Brain pericyte (primary cell): ENCODE measurements at regions not wholly inside any gene's neighbourhood (a gene's known extent, or its start where the extent isn't known, plus 50 kb on each side); places are given as distances from the start of the nearest gene placed in this dataset.

Source experiments
- DNase-seq: peaks from one replicate; pipeline ENCODE4 v3.0.0-alpha.2; 2012; ENCODE audit warnings: low read depth, low spot score

- no peak for DNase-seq
These were observed 193.7 kb upstream of the DIO3 start for GRCh38 chr14:101367421-101368261.

- DNase-seq, result no peak
These were observed 192.7 kb upstream of the DIO3 start for GRCh38 chr14:101368629-101369028.

GRCh38 chr14:101369194-101369915 lies 191.9 kb upstream of the DIO3 start:
- DNase-seq, result no peak

- DNase-seq, result no peak
These were observed 191.2 kb upstream of the DIO3 start for GRCh38 chr14:101369916-101370592.

- no peak for DNase-seq
These were observed 190.4 kb upstream of the DIO3 start for GRCh38 chr14:101370593-101371569.

- no peak for DNase-seq
These were observed 189.2 kb upstream of the DIO3 start for GRCh38 chr14:101371799-101372793.

GRCh38 chr14:101372894-101373620 lies 188.2 kb upstream of the DIO3 start:
- DNase-seq, result no peak

- DNase-seq, result no peak
These were observed 187.5 kb upstream of the DIO3 start for GRCh38 chr14:101373690-101374295.

GRCh38 chr14:101374373-101375338 lies 186.6 kb upstream of the DIO3 start:
- DNase-seq, result no peak

- DNase-seq, result no peak
These were observed 184.2 kb upstream of the DIO3 start for GRCh38 chr14:101377069-101377468.

- no peak for DNase-seq
These were observed 181.5 kb upstream of the DIO3 start for GRCh38 chr14:101379842-101380241.

GRCh38 chr14:101380512-101380911 lies 180.8 kb upstream of the DIO3 start:
- no peak for DNase-seq

GRCh38 chr14:101380940-101381339 lies 180.4 kb upstream of the DIO3 start:
- DNase-seq, result no peak

- no peak for DNase-seq
These were observed 177.5 kb upstream of the DIO3 start for GRCh38 chr14:101383737-101384338.

GRCh38 chr14:101394374-101394773 lies 166.9 kb upstream of the DIO3 start:
- DNase-seq, result no peak

- DNase-seq, result no peak
These were observed 165.5 kb upstream of the DIO3 start for GRCh38 chr14:101395779-101396178.

GRCh38 chr14:101397206-101397605 lies 164.1 kb upstream of the DIO3 start:
- no peak for DNase-seq
